ENCODE measurements at regions not wholly inside any gene's neighbourhood (a gene's known extent, or its start where the extent isn't known, plus 50 kb on each side); places are given as distances from the start of the nearest gene placed in this dataset.
A peak's percentile ranks its signal among the peaks of the same experiment; 100 is the strongest.

- Histone ChIP-seq H3K9ac (ENCODE audit: low read length) (no peak overlapping the region), H3K9me3 (ENCODE audit: insufficient read depth, low read depth, low read length) (no peaks in the 10 kb centered on the region), H3K27me3 (ENCODE audit: insufficient read depth, low read length) (no peaks in the 10 kb centered on the region), H4K20me1 (ENCODE audit: insufficient read depth, low read length) (no peaks in the 10 kb centered on the region), H3K4me2 (ENCODE audit: low read length) (no peak overlapping the region), H3K79me2 (ENCODE audit: insufficient read depth, low read length) (no peaks in the 10 kb centered on the region), H3K36me3 (ENCODE audit: insufficient read depth, low read length) (no peaks in the 10 kb centered on the region), H3K27ac (ENCODE audit: low read depth, low read length) (no peak overlapping the region), H3K4me1 (ENCODE audit: insufficient read depth, low read length) (no peaks in the 10 kb centered on the region), H3K4me3 (ENCODE audit: insufficient read depth, low read depth, low read length) (no peak overlapping the region), H2AFZ (ENCODE audit: low read depth, low read length) (no peak overlapping the region)
- Mint-ChIP-seq H3K27ac (ENCODE audit: unreplicated experiment) (no peak overlapping the region), H3K9me3 (ENCODE audit: unreplicated experiment) (no peaks in the 10 kb centered on the region), H3K36me3 (ENCODE audit: low read depth, unreplicated experiment) (no peaks in the 10 kb centered on the region), H3K4me1 (ENCODE audit: low read depth, unreplicated experiment) (no peaks in the 10 kb centered on the region), H3K4me3 (ENCODE audit: unreplicated experiment) (no peak overlapping the region), H3K27me3 (ENCODE audit: low read depth, unreplicated experiment) (no peaks in the 10 kb centered on the region)
- no peak for FAIRE-seq
- no peak for DNase-seq (ENCODE audit: low read depth)
- TF ChIP-seq CTCF (IDR thresholded peaks at IDR 0.05; ENCODE audit: insufficient read depth, low read depth, low read length), result no peak
- TF ChIP-seq EZH2 (IDR thresholded peaks at IDR 0.05; ENCODE audit: insufficient read depth, low read length), result no peak
Observed at GRCh38 chr13:65946387-65946786, 1283.7 kb downstream of the PCDH9 start.

DNA sequence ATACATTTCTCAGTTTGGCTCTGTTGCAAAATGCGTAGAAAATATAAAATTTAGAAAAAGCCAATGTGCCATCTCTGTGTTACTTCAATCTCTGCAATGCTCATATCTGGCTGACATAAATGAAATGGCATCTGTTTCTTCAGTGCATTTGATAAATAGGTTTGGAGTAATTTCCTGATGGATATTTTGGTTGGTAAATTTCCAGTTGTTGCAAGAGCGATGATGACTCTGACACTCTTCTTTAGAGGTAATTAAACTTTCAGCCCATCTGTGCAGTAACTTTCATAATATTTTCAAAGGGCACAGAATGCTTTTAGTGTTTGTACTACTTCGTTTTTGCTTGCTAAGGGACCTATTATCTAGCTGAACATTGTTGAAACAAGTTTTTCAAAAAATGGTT, 1286.4 kb downstream of the PCDH9 start:
- Histone ChIP-seq H3K27me3 (ENCODE audit: insufficient read depth, low read length) (no peaks in the 10 kb centered on the region), H3K4me2 (ENCODE audit: low read length) (no peak overlapping the region), H3K4me1 (ENCODE audit: insufficient read depth, low read length) (no peaks in the 10 kb centered on the region), H3K9me3 (ENCODE audit: insufficient read depth, low read depth, low read length) (no peaks in the 10 kb centered on the region), H3K79me2 (ENCODE audit: insufficient read depth, low read length) (no peaks in the 10 kb centered on the region), H3K27ac (ENCODE audit: low read depth, low read length) (no peak overlapping the region), H3K9ac (ENCODE audit: low read length) (no peak overlapping the region), H3K4me3 (ENCODE audit: insufficient read depth, low read depth, low read length) (no peak overlapping the region), H2AFZ (ENCODE audit: low read depth, low read length) (no peak overlapping the region), H4K20me1 (ENCODE audit: insufficient read depth, low read length) (no peaks in the 10 kb centered on the region), H3K36me3 (ENCODE audit: insufficient read depth, low read length) (no peaks in the 10 kb centered on the region)
- no peak overlapping the region for H3K27ac Mint-ChIP-seq (ENCODE audit: unreplicated experiment)
- H3K36me3 Mint-ChIP-seq (ENCODE audit: low read depth, unreplicated experiment), result no peaks in the 10 kb centered on the region
- no peak overlapping the region for H3K4me3 Mint-ChIP-seq (ENCODE audit: unreplicated experiment)
- H3K9me3 Mint-ChIP-seq (ENCODE audit: unreplicated experiment), result no peaks in the 10 kb centered on the region
- DNase-seq (ENCODE audit: low read depth), result peak; percentile 44
- H3K27me3 Mint-ChIP-seq (ENCODE audit: low read depth, unreplicated experiment), result no peaks in the 10 kb centered on the region
- H3K4me1 Mint-ChIP-seq (ENCODE audit: low read depth, unreplicated experiment), result no peaks in the 10 kb centered on the region
- no peak for FAIRE-seq
- TF ChIP-seq EZH2 (IDR thresholded peaks at IDR 0.05; ENCODE audit: insufficient read depth, low read length), result no peak

DNA sequence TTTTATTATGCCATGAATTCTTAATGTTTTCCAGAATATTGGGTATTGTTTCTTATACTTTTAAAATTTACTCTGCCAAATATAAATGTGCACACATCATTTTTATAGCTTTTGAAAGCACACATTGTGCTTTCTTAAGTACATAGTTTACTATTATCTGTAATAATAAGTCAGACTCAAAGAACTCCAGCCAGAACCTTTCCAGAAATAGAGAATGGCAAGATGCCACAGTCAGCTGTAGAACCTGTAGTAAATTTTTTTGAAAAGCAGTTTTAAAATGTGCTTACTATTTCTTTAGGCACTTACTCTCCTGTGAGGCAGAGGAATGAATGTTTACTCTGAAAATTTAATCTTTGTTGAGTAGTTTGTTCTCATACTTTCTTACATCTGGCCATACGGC, 1287.1 kb downstream of the PCDH9 start:
- no peak for FAIRE-seq

More for the DNA sequence above, 1287.1 kb downstream of the PCDH9 start:
- H3K9me3 Mint-ChIP-seq (ENCODE audit: unreplicated experiment), result no peaks in the 10 kb centered on the region
- Histone ChIP-seq H3K27me3 (ENCODE audit: insufficient read depth, low read length) (no peaks in the 10 kb centered on the region), H3K79me2 (ENCODE audit: insufficient read depth, low read length) (no peaks in the 10 kb centered on the region), H3K4me1 (ENCODE audit: insufficient read depth, low read length) (no peaks in the 10 kb centered on the region), H2AFZ (ENCODE audit: low read depth, low read length) (no peak overlapping the region), H3K9ac (ENCODE audit: low read length) (no peak overlapping the region), H3K27ac (ENCODE audit: low read depth, low read length) (no peak overlapping the region), H3K4me3 (ENCODE audit: insufficient read depth, low read depth, low read length) (no peak overlapping the region), H3K36me3 (ENCODE audit: insufficient read depth, low read length) (no peaks in the 10 kb centered on the region), H3K9me3 (ENCODE audit: insufficient read depth, low read depth, low read length) (no peaks in the 10 kb centered on the region), H3K4me2 (ENCODE audit: low read length) (no peak overlapping the region), H4K20me1 (ENCODE audit: insufficient read depth, low read length) (no peaks in the 10 kb centered on the region)
- H3K4me1 Mint-ChIP-seq (ENCODE audit: low read depth, unreplicated experiment), result no peaks in the 10 kb centered on the region
- H3K27ac Mint-ChIP-seq (ENCODE audit: unreplicated experiment), result no peak overlapping the region
- H3K27me3 Mint-ChIP-seq (ENCODE audit: low read depth, unreplicated experiment), result no peaks in the 10 kb centered on the region
- H3K4me3 Mint-ChIP-seq (ENCODE audit: unreplicated experiment), result no peak overlapping the region
- peak; percentile 52 for DNase-seq (ENCODE audit: low read depth)
- TF ChIP-seq EZH2 (IDR thresholded peaks at IDR 0.05; ENCODE audit: insufficient read depth, low read length) (no peak), CTCF (IDR thresholded peaks at IDR 0.05; ENCODE audit: insufficient read depth, low read depth, low read length) (no peak)
- H3K36me3 Mint-ChIP-seq (ENCODE audit: low read depth, unreplicated experiment), result no peaks in the 10 kb centered on the region

Measured in astrocyte (in vitro differentiated cells and primary cell).